A549 (cell line): ENCODE measurements at regions not wholly inside any gene's neighbourhood (a gene's known extent, or its start where the extent isn't known, plus 50 kb on each side); places are given as distances from the start of the nearest gene placed in this dataset.

Source experiments
- POLR2A ChIP-seq: IDR thresholded peaks from 2 replicates; pipeline ENCODE4 v1.6.1; 2012; ENCODE audit warnings: mild to moderate bottlenecking, low read length
- TF ChIP-seq, protein P1 (sequence below): fragments of >200 bp; sonication (Bioruptor Twin); formaldehyde crosslinking; IDR thresholded peaks from 3 replicates; pipeline ENCODE4 v1.5.1; 2016

DNA sequence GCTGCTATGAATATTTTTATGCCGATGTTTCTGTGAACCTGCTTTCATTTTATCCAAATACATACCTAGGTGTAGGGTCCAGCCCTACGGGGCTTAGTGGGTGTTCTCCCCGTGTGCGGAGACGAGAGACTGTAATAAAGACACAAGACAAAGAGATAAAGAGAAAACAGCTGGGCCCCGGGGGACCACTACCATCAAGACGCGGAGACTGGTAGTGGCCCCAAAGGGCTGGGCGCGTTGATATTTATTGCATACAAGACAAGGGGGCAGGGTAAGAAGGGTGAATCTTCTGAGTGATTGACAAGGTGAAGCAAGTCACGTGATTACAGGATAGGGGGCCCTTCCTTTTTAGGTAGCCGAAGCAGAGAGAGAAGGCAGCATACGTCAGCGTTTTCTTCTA, 920.1 kb downstream of the BRD1 start:
- TF ChIP-seq POLR2A: no peak
- TF ChIP-seq, protein P1, sequence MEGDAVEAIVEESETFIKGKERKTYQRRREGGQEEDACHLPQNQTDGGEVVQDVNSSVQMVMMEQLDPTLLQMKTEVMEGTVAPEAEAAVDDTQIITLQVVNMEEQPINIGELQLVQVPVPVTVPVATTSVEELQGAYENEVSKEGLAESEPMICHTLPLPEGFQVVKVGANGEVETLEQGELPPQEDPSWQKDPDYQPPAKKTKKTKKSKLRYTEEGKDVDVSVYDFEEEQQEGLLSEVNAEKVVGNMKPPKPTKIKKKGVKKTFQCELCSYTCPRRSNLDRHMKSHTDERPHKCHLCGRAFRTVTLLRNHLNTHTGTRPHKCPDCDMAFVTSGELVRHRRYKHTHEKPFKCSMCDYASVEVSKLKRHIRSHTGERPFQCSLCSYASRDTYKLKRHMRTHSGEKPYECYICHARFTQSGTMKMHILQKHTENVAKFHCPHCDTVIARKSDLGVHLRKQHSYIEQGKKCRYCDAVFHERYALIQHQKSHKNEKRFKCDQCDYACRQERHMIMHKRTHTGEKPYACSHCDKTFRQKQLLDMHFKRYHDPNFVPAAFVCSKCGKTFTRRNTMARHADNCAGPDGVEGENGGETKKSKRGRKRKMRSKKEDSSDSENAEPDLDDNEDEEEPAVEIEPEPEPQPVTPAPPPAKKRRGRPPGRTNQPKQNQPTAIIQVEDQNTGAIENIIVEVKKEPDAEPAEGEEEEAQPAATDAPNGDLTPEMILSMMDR: no peak
